T-helper 2 cell treated with Interferon-gamma antibody and Interleukin-4, amounts not matched to agents 100 ng/mL and 5 ng/mL, for 36 hours (primary cell): ENCODE measurements at regions not wholly inside any gene's neighbourhood (a gene's known extent, or its start where the extent isn't known, plus 50 kb on each side); places are given as distances from the start of the nearest gene placed in this dataset.

Experiments
- intact Hi-C: fragments of 100-400 bp; cut with micrococcal nuclease; formaldehyde crosslinking; loops from one replicate; pipeline ENCODE4 v1.15.1; 2023

DNA sequence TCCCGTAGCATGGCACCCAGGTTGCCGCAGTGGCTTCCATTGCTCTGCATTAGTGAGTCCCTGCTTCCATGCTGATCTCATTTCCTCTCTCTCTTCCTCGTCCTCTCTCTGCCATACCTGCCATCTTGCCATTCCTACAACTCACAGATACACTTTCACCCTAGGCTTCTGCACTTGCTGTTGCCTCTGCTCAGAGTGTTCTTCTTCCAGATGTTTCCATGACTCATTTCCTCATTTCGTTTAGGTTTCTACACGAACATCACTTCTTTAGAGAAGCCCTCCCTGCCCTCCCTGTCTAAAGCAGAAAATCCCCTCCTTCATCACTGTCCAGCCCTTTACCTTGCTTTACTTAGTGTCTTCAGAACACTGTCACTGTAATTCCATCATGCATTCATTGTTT is 115.2 kb upstream of the WWC1 start:
- intact Hi-C loops = no loop called here

DNA sequence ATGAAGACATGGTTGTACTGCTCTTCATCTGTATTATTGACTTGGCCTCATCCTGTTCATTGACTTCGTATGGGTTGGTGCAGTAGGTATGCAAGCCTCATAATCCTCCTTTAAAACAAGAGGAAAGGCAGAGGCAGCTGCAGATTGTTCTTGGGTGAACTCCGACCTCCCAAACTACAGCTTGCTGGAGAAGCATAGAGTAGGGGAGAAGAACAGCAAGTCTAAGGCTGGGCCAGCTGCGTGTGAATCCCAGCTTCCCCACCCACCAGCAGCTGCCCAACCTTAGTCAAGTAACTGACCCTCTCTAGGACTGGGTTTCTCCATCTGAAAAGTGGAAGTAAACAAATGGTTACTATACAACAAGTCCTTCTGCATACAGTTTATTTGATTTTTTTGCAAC is 114.5 kb upstream of the WWC1 start:
- intact Hi-C loops = no loop called here

DNA sequence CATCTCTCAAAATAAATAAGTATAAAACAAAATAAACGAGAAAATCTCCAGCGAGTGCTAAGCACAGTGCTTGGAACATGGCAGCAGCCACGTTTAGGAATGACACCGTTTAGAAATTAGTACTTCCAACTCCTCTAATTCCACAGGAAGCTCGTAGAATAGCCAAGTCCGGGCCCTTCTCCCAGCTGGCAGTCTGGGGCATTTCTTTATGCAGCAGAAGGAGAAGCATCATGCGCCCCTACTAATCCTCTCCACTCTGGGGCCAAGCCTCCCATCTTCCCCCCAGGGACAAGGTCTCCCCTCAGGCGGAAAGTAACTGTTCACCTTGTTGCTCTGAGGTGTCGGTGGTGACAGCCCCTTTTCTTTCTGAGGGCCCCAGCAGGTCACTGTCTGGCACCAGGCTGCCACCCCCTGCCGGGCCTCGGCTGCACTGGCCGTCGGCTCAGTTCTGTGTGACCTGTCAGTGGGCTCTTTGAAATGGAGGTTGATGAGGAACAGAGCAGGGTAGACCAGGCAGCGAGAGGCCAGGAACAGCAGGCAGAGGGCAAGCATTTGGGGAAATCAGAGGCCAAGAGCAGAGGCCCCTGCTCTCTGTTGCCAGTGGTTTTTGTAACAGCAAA is 113.5 kb upstream of the WWC1 start:
- intact Hi-C loops = no loop called here

DNA sequence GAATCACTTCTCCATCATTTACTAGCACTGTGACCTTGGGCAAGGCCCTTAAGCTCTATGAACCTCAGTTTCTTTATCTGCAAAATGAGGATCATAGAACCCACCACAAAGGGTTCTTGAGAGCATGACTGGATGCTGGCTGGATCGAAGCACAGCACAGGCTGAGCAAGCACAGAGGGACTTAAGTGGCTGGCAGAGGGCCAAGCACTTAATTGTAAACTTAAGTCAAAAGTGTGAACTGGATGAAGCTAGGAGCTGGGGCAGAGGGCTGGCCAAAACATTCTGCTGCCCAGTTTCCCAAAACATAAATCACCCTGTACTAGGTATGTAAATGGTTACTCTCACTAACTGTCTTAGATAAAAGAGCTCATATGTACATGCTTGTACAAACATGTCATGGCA is 112.3 kb upstream of the WWC1 start:
- intact Hi-C loops = no loop called here

DNA sequence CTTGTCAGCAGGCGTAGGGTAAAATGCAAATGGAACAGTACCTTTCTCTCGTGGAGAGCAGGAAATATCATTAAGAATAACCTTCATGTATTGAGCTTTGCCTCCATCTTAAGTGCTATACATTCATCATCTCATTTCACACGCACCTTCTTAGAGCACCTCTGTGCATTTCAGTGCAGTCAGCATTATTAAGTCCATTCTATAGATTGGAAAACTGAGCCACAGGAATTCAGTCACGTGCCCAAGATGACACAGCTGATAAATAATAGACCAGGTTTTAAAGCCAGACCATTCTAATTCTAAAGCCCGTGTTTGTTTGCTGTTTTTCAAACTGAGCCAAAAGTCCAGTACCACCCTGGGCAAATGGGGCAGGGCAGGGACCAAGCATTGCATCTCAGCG is 109.2 kb upstream of the WWC1 start:
- intact Hi-C loops = no loop called here

DNA sequence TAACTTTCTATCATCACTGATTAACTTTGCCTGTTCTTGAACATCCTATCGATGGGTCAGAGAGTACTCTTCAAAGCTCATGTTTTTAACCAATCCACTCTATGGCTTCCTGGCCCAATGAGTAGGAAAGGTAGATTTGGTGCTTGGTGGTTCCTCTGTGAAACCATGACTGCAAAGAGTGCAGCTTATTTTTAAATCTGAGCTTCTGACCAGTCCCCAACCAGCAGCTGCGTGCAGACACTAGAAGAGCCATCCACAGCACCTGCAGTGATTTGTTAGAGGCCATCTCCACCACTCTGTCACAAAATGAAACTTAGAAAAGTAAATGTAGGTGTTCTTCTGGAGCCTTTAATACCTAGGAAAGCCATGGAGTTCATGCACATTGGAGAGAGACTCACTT is 107.3 kb upstream of the WWC1 start:
- intact Hi-C loops = no loop called here

DNA sequence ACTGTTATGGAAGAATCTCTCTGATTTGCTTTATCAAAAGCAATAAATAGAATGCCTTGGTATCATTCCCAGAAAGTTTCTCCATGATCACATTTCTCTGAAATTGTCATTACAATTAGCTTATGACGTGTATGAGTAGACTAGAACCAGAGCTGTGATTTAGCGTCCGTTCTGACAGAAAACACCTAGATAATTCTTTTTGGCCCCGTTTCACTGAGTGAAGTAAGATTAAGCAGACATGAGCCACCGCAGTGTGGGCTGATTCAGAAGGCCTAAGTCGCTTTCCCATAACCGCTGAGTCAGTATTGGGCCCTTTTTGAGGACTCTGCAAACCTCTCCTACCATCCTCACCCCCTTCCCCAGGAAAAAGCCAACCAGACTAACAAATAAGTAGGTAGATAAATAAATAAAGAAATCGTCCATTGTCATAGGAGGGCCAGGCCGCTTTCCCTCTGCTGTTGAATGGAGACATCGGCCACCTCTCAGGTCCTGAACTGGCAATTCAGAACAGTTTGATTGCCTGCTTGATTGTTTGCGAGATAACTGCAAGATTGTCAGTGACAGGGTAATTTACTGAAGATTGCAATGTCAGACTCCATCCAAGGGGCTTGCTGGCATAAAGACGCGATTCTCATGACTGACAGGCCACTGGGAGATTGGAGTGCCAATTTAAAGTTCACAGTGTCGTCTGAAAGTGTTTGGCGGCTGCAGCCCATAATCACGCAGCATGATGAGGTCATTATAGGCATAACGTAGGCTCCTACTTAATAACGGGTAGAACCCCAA is 105.0 kb upstream of the WWC1 start:
- intact Hi-C loops = no loop called here

DNA sequence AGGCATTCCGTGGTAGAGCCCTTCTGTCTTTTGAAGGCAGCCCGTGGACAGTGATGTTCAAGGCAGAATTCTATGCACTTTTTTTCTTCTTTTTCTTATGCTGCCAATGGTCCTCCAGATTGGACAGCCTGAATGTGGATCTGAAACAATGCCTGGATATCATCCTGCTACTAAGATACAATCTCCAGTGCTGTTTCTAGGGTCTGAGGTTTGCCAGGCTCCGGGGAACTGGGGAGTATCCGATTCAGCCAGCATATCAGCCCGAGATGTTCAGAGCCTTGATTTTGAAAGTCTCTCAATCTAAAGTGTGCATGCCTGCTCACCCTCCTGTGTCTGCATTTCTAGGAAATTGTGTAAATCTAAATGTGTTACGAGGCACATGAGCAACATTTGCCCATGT is 103.8 kb upstream of the WWC1 start:
- intact Hi-C loops = no loop called here

DNA sequence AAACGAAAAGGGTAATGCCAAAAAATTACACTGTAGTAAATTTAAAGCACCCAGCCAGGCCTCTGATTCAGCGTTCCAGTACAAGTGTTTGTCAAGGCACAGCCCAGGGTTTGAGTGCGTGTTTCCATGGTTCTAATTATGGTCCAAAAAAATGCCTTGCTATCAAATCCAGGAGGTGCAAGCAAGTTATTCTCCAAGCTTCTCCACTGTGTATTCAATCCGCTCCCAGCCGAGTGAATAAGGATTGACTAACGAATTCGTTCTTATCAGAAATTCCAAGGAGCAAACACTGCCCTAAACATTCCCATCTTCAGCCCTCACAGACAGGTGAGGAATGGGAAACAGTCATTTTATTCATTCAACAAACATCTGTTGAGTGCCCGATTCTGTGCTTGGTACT is 103.3 kb upstream of the WWC1 start:
- intact Hi-C loops = no loop called here

DNA sequence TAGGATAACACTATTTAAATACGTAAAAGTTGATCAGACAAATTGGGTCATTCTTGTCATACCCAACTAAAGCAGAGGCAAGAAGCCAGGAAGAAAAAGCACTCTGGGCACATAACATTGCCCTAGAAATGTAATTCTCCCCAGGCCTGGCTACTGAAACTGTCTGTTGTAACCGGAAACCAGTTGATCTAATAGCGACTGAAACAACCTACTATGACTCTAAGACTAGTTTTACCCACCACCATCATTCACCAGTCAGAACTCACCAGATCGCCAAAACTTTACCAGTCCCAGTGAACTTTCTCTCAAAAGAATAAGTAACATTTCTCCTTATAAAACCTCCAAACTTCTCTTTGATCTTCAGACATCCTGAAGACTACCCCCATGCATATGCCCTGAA is 99.3 kb upstream of the WWC1 start:
- intact Hi-C loops = no loop called here

DNA sequence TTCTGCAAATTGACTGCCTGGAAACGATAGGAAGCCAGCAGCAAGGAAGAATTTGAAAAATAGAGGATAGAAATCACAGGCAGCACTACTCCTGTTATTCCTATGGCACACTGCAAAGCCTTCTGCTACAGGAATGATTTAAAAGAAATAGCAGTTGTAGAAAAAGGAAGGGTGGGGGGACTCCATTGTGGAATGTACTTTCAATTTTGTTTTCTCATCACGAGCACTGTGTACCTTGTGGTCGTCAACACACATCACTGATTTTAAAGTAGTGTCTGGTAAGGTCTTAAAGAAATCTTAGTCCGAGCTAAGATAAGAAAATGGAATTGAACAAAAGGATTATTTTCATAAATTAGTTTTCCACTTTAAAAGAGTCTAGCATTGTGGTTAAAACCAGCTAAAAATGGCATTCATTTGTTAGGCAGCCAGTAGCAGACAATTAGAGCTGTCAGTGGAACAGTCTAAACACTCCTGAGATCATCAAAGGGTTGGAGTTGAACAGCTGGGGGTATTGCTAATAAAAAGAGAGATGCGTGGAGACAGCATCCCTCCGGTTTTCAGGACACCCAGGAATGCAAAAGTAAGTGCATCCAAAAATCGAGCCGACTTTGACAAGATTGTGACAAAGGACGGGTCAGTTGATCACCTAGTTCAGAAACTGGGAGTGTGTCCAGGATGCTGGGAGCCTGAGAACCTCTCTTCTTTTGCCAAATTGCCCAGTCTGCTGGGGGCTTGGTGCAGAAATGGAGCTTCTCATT is 97.8 kb upstream of the WWC1 start:
- intact Hi-C loops = no loop called here

DNA sequence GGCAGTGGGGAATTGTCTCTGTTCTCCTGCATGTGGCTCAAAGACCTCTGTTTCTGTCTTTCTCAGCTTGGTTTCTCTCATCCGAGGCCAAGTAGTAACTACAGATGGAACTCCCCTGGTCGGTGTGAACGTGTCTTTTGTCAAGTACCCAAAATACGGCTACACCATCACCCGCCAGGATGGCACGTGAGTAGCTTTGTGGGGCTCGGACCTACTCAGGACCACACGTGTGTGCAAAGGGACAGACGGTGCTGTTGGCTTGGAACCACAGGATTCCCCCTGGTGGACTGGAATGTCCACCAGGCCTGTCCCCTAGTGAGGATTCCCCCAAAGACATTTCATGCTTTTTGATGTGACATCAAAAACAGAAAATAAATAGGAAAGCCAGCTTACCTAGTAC is 96.3 kb upstream of the WWC1 start:
- intact Hi-C loops = no loop called here

DNA sequence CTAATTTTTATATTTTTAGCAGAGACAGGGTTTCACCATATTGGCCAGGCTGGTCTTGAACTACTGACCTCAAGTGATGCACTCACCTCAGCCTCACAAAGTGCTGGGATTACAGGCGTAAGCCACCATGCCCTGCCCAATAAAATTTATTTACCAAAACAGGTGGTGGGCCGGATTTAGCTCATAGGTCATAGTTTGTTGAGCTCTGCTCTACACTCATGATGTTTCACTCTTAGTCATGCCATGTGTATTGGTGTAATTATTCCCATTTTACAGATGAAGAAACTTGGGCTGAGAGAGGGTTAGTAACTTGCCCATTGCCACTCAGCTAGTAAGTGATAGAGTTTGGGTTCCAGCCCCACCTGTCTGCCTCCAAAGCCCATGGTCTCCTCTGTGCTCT is 93.1 kb upstream of the WWC1 start:
- intact Hi-C loops = no loop called here

DNA sequence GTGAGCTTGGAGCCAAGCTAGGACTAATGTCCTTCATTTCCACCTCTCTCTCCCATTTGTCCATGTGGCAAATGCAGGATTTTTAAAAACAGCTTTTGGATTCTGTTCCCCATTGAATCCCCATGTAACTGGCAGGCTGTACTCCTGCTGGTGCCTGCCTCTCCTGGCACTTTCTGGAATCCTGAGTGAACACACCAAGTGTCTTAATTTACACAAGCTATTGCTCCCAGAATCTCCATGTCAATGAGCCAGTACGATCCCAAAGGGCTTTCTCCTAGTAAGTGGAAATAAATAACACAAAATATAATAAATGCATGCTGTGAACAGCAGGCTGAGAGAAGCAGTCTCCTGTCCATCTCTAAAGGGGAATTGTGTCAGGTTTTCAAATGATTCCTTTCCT is 88.4 kb upstream of the WWC1 start:
- intact Hi-C loops = no loop called here

DNA sequence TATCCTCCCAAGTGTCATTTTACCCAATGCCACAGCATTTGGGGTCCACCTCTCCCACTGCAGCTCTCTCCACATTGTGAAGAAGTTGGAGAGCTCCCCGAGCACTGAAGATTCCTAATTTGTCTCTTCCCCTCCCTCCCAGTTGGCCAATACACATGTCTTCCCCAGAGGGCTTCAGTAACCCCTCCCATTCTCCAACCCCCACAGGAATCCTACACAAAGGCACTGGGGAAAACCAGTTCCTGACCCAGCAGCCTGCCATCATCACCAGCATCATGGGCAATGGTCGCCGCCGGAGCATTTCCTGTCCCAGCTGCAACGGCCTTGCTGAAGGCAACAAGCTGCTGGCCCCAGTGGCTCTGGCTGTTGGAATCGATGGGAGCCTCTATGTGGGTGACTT is 87.3 kb upstream of the WWC1 start:
- intact Hi-C loops = no loop called here

DNA sequence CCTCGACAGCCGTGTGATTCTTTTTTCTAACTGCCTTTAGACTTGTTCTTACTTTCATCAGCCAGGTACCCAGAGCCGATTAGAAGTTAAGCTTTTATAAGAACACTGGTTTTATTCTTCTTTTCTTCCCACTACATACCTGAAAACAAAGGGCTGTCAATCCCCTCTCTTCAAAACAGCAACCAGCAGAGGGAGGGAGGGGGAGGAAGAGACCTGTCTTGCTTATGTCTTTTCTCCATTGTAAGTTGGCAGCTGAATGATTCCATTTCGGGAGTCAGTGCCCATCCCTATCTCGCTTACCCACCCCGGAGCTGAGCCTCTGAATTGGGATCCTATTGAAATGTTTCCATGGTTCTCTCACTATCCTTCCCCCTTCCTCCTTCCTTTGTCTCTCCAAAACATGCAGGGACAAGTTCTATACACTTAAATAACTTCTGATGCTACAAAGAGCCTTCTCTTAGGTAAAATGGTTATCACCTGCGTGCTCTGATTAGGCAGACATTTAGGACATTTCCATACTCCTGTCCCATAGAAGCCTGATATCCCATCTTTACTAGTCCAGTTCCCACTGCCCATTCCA is 83.9 kb upstream of the WWC1 start:
- intact Hi-C loops = no loop called here

DNA sequence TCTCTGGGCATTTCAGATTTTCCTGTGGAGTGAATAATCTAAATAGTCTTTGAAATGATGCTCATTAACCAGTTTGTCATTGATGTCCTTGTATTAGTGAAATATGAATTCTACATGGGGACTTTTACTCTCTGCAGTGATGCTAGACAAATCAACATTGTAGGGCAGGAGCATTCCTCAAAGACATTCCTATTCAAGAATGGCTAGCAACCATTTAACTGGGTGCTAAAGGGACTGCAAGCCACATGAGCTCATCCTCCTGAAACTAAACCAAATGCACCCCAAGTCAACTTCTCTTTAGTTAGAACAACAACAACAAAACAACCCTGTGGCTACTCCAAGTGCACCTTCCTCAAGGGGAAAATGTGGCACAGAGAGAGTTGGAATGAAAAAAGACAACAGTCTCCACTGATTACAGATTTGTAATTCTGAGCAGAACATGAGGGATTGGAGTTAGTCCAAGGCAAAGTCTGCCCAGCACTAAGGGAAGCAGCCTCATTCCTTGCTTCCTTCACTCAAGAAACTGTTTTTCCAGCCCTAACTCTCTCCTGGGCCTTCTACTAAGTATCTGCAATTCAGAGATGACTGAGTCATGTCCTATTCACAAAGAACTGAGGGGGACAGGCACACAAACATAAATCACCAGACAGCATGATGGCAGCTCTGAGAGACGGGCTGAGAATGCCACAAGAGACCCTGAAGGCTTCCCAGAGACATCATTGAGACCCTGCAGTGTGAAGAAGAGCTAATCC is 82.0 kb upstream of the WWC1 start:
- intact Hi-C loops = no loop called here

DNA sequence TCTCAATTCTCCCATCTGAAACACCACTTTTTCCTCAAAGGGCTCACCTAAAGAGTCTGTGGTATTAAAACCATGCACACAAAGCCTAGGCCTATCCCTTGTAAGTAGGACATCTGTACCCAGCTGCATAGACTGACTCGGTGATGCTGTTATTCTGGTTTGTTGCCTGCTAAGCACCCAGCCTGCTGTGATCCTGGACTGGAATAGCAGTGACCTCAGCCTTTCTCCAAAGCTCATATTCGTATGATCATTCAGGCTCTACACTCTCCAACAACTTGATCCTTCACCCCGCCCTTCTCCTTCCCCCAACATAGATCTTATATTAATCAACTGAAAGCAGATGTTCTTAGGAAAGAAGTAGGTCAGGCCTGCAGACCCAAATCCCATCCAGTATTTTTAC is 81.4 kb upstream of the WWC1 start:
- intact Hi-C loops = no loop called here

DNA sequence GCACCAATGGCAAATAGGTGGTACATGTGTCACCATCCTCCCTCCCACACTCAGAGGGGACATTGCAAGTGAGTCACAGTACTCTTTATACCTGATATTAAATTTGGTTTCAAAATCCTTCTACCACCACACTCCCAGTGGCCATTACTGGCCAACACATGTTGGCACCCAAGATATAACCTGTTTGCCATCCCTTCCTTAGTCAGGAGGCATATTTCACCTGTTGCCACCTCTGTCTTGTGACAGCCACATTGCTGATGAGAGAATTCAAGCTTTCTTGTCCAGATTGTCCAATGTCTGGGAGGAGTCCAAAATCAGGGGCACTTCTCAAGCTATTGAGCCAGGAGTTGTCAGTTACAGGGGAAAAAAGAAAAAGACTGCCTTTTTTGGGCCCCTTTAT is 80.2 kb upstream of the WWC1 start:
- intact Hi-C loops = no loop called here

DNA sequence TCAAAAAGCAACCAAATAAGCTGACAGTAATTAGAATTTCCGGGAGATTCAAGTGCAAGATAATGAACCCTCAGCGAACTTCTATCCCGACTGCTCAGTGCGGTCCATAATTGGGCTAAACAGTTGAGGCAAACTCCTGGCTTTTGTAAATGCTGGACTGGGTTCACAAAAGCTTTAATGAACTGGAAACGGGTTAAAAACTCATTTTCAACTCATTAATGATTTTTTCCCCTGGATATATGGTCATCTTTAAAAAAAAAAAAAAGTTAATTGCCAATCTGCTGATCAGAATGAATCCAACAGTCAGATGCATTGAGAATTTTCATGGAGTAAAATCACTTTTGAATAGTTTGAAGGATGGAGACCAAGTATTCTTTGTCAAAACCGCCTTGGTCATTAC is 79.5 kb upstream of the WWC1 start:
- intact Hi-C loops = no loop called here

DNA sequence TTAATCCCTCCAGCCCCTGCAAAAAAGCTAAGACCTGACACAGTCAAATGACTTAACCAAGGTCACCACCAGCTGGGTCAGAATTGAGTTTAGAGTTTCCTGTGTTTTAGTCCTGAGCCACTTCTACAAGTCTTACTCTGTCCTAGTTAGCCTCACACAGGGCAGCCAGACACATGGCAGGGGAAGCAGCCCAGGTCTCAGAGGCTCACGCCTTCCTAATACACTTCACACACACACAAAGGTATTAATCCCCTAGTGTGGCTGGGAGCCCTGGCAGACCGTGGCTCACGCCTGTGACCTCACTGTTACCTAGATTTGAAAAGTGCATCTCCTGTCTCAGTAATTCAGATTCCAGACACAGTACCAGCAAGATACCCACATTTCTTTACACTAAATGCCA is 77.4 kb upstream of the WWC1 start:
- intact Hi-C loops = no loop called here

DNA sequence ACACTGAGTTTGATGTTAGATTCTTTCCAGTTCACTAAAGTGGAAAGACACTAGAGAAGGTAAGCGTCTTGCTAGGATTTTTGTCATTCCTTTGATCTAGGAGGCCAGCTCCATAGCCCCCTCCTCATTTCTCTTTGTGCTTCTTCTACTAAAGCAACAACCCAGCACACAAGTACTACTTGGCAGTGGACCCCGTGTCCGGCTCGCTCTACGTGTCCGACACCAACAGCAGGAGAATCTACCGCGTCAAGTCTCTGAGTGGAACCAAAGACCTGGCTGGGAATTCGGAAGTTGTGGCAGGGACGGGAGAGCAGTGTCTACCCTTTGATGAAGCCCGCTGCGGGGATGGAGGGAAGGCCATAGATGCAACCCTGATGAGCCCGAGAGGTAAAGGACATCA is 76.6 kb upstream of the WWC1 start:
- intact Hi-C loops = no loop called here
